Keratinocyte (primary cell): ENCODE measurements at regions not wholly inside any gene's neighbourhood (a gene's known extent, or its start where the extent isn't known, plus 50 kb on each side); places are given as distances from the start of the nearest gene placed in this dataset.

Experiments
- DNase-seq: peaks from one replicate; pipeline ENCODE4 v3.0.0-alpha.2; 2011; ENCODE audit warnings: low read depth, missing footprints, low spot score
- FAIRE-seq: peaks from 2 replicates; lab custom pipeline; 2011; peaks lifted over from hg19 to GRCh38; lab: Jason Lieb, UNC
- H2AFZ ChIP-seq: 2 replicates; pipeline ENCODE4 v1.6.0; 2012; ENCODE audit warnings: low read length, control low read depth, inconsistent platforms; ENCODE audit not compliant: control insufficient read depth
- H3K27ac ChIP-seq: 2 replicates; pipeline ENCODE4 v1.5.1; 2011; ENCODE audit warnings: low read length; ENCODE audit not compliant: control insufficient read depth, insufficient read depth
- H3K27me3 ChIP-seq: 3 replicates; pipeline ENCODE4 v1.6.0; 2011; ENCODE audit warnings: low read length; ENCODE audit not compliant: control insufficient read depth, insufficient read depth; ENCODE audit errors: extremely low read depth
- H3K36me3 ChIP-seq, 2 experiments: 2 replicates in 1 of 2; 3 replicates in 1 of 2; pipeline ENCODE4 v1.5.1; 2011; ENCODE audit warnings: low read length in 2 of 2, mild to moderate bottlenecking in 1 of 2; ENCODE audit not compliant: control insufficient read depth in 2 of 2, insufficient read depth in 2 of 2; ENCODE audit errors: extremely low read depth in 1 of 2
- H3K4me1 ChIP-seq: 3 replicates; pipeline ENCODE4 v1.5.1; 2011; ENCODE audit warnings: low read length; ENCODE audit not compliant: control insufficient read depth, insufficient read depth; ENCODE audit errors: extremely low read depth
- H3K4me2 ChIP-seq: 3 replicates; pipeline ENCODE4 v1.6.0; 2011; ENCODE audit warnings: low read depth, low read length; ENCODE audit not compliant: control insufficient read depth, insufficient read depth; ENCODE audit errors: extremely low read depth
- H3K4me3 ChIP-seq, 3 experiments: fragments of 200-600 bp in 1 of 3; sonication (generic) in 1 of 3; 2 replicates in 2 of 3; 3 replicates in 1 of 3; pipeline ENCODE4 v1.5.1; 2011 to 2016; ENCODE audit warnings: low read length in 3 of 3, mild to moderate bottlenecking in 3 of 3, control low read depth in 2 of 3, inconsistent platforms in 1 of 3, low read depth in 1 of 3, mixed read lengths in 1 of 3, mixed run types in 1 of 3, moderate library complexity in 1 of 3; ENCODE audit not compliant: control insufficient read depth in 2 of 3, insufficient read depth in 2 of 3; ENCODE audit errors: extremely low read depth in 1 of 3
- H3K79me2 ChIP-seq: 2 replicates; pipeline ENCODE4 v1.6.0; 2012; ENCODE audit warnings: low read length; ENCODE audit not compliant: control insufficient read depth, insufficient read depth
- H3K9ac ChIP-seq: 3 replicates; pipeline ENCODE4 v1.6.0; 2011; ENCODE audit warnings: low read length; ENCODE audit not compliant: control insufficient read depth, insufficient read depth; ENCODE audit errors: extremely low read depth
- H3K9me1 ChIP-seq: 3 replicates; pipeline ENCODE4 v1.6.0; 2011; ENCODE audit warnings: low read length; ENCODE audit not compliant: control insufficient read depth, insufficient read depth; ENCODE audit errors: extremely low read depth
- H3K9me3 ChIP-seq: 2 replicates; pipeline ENCODE4 v1.5.1; 2012; ENCODE audit warnings: low read depth, low read length; ENCODE audit not compliant: control insufficient read depth
- H4K20me1 ChIP-seq: 3 replicates; pipeline ENCODE4 v1.6.0; 2011; ENCODE audit warnings: low read length; ENCODE audit not compliant: control insufficient read depth, insufficient read depth; ENCODE audit errors: extremely low read depth
- EZH2 ChIP-seq: IDR thresholded peaks from one replicate; pipeline ENCODE4 v1.6.1; 2012; ENCODE audit warnings: inconsistent platforms, mild to moderate bottlenecking, low read length, moderate library complexity
- dilution Hi-C: fragments of 300-500 bp; cut with MboI; formaldehyde crosslinking; loops from one replicate; pipeline ENCODE4 v1.7.0; 2020; ENCODE audit warnings: low sequenced_read_pairs; ENCODE audit not compliant: extremely low pct_ligation_motif_present
- TF ChIP-seq, protein P1 (sequence below), 3 experiments: IDR thresholded peaks in 1 of 3; conservative IDR thresholded peaks in 1 of 3; optimal IDR thresholded peaks in 1 of 3; 2 replicates in 2 of 3; 3 replicates in 1 of 3; pipeline versions ENCODE3 to v1.5.1; 2011; ENCODE audit warnings: low read length in 3 of 3, mild to moderate bottlenecking in 3 of 3, moderate library complexity in 2 of 3, control low read depth in 1 of 3, inconsistent platforms in 1 of 3; ENCODE audit not compliant: insufficient read depth in 2 of 3; ENCODE audit errors: extremely low read depth in 1 of 3

DNA sequence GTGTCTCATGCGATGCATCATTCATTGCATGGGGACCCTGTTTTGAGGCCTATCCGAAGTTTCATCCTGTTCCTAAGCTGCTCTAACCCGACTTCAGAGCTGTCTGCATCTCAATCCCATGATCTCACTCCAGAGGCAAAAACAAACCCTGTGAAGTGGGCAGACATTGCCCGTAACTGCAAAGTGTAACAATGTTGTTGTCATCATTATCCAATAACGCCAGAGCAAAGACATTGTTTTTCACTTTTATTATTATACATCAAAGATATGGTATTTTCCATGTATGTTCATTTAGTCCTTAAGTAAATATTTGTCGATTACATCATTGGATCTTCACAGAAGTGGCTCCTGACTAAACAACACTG is 246.7 kb downstream of the KLF6 start:
- no peaks in the 10 kb centered on the region for H3K79me2 ChIP-seq
- no peak overlapping the region for H3K4me3 ChIP-seq
- H3K4me2 ChIP-seq, result no peak overlapping the region
- H3K27me3 ChIP-seq, result no peaks in the 10 kb centered on the region
- no peak for DNase-seq
- H3K27ac ChIP-seq, result no peak overlapping the region
- TF ChIP-seq, protein P1, sequence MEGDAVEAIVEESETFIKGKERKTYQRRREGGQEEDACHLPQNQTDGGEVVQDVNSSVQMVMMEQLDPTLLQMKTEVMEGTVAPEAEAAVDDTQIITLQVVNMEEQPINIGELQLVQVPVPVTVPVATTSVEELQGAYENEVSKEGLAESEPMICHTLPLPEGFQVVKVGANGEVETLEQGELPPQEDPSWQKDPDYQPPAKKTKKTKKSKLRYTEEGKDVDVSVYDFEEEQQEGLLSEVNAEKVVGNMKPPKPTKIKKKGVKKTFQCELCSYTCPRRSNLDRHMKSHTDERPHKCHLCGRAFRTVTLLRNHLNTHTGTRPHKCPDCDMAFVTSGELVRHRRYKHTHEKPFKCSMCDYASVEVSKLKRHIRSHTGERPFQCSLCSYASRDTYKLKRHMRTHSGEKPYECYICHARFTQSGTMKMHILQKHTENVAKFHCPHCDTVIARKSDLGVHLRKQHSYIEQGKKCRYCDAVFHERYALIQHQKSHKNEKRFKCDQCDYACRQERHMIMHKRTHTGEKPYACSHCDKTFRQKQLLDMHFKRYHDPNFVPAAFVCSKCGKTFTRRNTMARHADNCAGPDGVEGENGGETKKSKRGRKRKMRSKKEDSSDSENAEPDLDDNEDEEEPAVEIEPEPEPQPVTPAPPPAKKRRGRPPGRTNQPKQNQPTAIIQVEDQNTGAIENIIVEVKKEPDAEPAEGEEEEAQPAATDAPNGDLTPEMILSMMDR (optimal IDR thresholded peaks at IDR 0.05 in 1 of 3, IDR thresholded peaks at IDR 0.05 in 1 of 3, conservative IDR thresholded peaks at IDR 0.05 in 1 of 3; ENCODE audit: extremely low read depth in 1 of 3, insufficient read depth in 2 of 3, low read length in 3 of 3), result no peak
- TF ChIP-seq EZH2, result no peak
- dilution Hi-C loops, result no loop called here
- H2AFZ ChIP-seq, result no peak overlapping the region
- no peaks in the 10 kb centered on the region for H3K9me1 ChIP-seq
- peaks cover 26% of the 10 kb centered on the region for H3K4me1 ChIP-seq
- FAIRE-seq, result no peak
- no peaks in the 10 kb centered on the region for H3K36me3 ChIP-seq
- H3K9ac ChIP-seq, result no peak overlapping the region
- no peaks in the 10 kb centered on the region for H4K20me1 ChIP-seq
- no peaks in the 10 kb centered on the region for H3K9me3 ChIP-seq

DNA sequence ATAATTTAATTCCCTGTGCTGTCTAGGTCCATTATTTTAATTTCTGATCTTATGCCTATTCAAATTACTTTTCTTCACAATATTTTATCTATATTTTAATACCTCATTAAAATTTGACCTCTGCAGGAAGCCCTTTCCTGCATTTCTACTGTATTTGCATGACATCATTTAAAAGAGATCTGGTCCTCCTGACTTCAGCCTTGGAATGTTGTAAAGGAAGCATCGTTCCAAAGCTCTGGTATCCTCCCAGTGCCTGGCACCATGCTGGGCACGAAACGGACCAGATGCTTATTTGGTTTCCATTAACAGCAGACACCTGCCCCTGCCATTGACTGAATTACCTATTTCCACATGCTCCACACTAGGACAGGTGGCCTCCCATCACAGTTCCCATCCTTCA is 247.5 kb downstream of the KLF6 start:
- no peaks in the 10 kb centered on the region for H3K9me3 ChIP-seq
- no peak overlapping the region for H3K4me3 ChIP-seq
- H2AFZ ChIP-seq, result no peak overlapping the region
- no peaks in the 10 kb centered on the region for H3K36me3 ChIP-seq
- no peaks in the 10 kb centered on the region for H3K27me3 ChIP-seq
- FAIRE-seq (no peak), DNase-seq (no peak)
- dilution Hi-C loops, result no loop called here
- no peaks in the 10 kb centered on the region for H3K79me2 ChIP-seq
- TF ChIP-seq, protein P1 (optimal IDR thresholded peaks at IDR 0.05 in 1 of 3, IDR thresholded peaks at IDR 0.05 in 1 of 3, conservative IDR thresholded peaks at IDR 0.05 in 1 of 3; ENCODE audit: extremely low read depth in 1 of 3, insufficient read depth in 2 of 3, low read length in 3 of 3), result no peak
- no peak for TF ChIP-seq EZH2
- peaks cover 29% of the 10 kb centered on the region for H3K4me1 ChIP-seq
- H3K4me2 ChIP-seq, result no peak overlapping the region
- no peak overlapping the region for H3K27ac ChIP-seq
- no peaks in the 10 kb centered on the region for H4K20me1 ChIP-seq
- no peak overlapping the region for H3K9ac ChIP-seq
- no peaks in the 10 kb centered on the region for H3K9me1 ChIP-seq
